GM18505 (cell line): ENCODE measurements at regions not wholly inside any gene's neighbourhood (a gene's known extent, or its start where the extent isn't known, plus 50 kb on each side); places are given as distances from the start of the nearest gene placed in this dataset.
"Not testable (repeated sequence)": the region's sequence is repeated elsewhere in the genome, so short reads cannot be mapped to it uniquely, and the experiment has no call there.

Experiments
- ATAC-seq: cut with Tn5 transposase; IDR thresholded peaks from one replicate; pipeline ENCODE4 v1.9.1; 2021; ENCODE audit not compliant: unreplicated experiment
- POLR2A ChIP-seq: IDR thresholded peaks from 4 replicates; pipeline ENCODE4 v1.6.1; 2011; ENCODE audit warnings: borderline replicate concordance; ENCODE audit not compliant: insufficient read depth, insufficient read length; ENCODE audit errors: extremely low read depth

GRCh38 chr10:7046615-7047014, 364.2 kb downstream of the SFMBT2 start:
- peak; percentile 76 for ATAC-seq
- no peak for TF ChIP-seq POLR2A

- TF ChIP-seq POLR2A = no peak
Observed at GRCh38 chr10:7045891-7046599, 364.8 kb downstream of the SFMBT2 start.

DNA sequence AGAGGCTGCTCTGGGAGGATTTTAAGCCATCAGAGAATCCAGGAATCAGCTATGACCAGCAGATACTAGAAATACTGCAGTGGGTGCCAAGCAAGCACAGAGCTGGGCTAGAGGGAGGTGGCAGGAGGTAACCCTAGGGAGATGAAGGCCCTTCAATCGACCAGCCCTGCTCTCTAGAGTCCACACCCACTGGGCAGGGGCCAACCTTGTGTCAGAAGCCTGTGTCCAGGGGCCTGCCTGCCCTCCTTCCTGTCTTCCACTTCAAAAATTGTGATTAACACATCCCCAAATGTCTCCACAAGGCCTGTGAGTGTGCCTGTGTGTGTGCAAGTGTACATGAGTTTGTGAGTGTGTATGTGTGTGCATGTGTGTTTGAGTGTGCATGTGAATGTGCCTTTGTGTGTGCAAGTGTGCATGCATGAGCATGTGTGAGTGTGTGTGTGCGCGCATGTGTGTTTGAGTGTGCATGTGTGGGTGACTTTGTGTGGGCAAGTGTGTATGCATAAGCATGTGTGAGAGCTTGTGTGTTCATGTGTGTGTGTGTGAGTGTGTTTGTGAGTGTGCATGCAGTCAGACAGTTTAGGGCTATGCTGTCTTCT, 367.7 kb downstream of the SFMBT2 start:
- no peak for TF ChIP-seq POLR2A
- ATAC-seq = no peak

More at GRCh38 chr10:7045891-7046599, 364.8 kb downstream of the SFMBT2 start:
- ATAC-seq = peak; percentile 79

- no peak for TF ChIP-seq POLR2A
- no peak for ATAC-seq
Observed at GRCh38 chr10:7042419-7043054, 368.3 kb downstream of the SFMBT2 start.

GRCh38 chr10:7042000-7042399, 368.8 kb downstream of the SFMBT2 start:
- no peak for TF ChIP-seq POLR2A
- ATAC-seq = no peak

DNA sequence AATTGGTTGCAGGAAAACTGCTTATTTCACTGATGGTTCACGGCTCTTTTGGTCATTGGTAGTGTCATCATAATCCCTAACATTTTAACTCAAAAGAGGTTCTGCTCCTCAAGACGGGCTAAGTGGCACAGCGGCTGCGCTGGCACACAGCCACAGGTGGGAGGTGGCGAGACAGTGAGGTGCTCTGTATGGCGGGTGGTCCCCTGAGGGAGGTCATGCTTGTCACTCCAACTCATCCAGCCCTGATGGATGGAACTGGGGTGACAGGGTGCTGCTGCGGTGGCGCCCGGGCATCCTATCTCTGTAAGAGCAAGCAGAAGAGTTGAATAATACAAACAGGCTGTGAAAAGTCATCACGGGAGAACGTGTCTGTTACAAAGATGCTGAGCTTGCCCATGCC, 370.2 kb downstream of the SFMBT2 start:
- no peak for ATAC-seq
- TF ChIP-seq POLR2A = no peak

DNA sequence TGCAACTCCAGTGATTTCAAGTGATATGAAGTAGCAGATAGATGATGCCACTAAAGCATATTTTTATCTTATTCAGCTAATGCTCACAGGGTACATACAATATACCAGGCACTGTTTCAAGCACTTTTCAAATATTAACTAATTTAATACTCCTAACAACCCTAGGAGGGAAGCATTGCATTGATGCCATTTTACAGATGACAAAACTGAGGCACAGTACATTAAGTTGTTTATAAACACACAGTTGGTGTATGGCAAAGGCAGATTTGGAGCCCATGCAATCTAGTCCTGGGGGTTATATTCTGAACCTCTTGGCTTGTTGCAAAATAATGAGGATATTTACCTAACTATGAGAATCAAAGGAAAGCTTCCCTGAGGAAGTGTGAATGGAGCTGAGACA, 371.0 kb downstream of the SFMBT2 start:
- TF ChIP-seq POLR2A = no peak
- ATAC-seq = no peak

- TF ChIP-seq POLR2A = no peak
- ATAC-seq = no peak
Observed at GRCh38 chr10:7038416-7038815, 372.4 kb downstream of the SFMBT2 start.

DNA sequence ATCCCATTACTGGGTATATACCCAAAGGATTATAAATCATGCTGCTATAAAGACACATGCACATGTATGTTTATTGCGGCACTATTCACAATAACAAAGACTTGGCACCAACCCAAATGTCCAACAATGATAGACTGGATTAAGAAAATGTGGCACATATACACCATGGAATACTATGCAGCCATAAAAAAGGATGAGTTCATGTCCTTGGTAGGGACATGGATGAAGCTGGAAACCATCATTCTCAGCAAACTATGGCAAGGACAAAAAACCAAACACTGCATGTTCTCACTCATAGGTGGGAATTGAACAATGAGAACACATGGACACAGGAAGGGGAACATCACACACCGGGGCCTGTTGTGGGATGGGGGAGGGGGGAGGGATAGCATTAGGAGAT, 373.4 kb downstream of the SFMBT2 start:
- ATAC-seq = not testable (repeated sequence)

DNA sequence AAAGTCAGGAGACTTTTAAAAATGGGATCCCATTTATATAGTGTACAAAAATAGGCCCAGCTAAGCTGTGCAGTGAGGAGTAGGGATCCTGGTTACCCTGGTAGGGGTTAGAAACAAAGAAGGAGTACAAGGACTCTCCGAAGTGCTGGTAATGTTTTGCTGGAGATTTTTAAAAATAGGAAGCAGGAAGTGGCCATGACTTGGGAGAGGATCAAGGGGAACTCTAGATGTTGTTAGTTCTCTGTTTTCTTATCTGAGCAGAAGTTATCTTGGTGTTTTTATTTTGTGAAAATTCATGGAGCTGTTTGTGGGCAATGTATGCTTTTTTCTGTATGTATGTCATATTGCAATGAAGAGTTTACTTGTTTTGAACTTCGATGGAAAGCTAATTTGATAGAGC, 373.9 kb downstream of the SFMBT2 start:
- ATAC-seq = no peak
- TF ChIP-seq POLR2A = no peak

DNA sequence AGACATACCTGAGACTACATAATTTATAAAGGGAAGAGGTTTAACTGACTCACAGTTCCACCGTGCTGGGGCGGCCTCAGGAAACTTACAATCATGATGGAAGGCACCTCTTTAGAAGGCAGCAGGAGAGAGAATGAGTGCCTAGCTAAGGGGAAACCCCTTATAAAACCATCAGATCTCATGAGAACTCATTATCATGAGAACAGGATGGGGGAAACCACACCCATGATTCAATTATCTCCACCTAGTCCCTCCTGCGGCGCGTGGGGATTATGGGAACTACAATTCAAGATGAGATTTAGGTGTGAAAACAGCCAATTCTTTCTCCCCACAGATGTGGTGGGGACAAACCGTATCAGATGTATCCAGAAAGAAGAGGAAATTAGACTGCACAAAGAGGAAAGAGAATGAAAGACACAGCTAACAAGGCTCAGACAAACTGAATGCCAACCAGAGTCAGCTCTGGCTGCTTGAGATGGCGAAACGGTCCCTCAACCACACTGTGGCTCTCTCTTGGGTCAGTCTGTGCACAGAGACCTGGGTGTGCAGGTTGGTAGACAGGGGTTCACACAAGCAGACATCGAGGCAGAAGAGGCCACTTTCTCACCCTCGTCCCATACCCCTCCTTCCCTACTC, 375.6 kb downstream of the SFMBT2 start:
- no peak for TF ChIP-seq POLR2A

GRCh38 chr10:7033031-7033430, 377.8 kb downstream of the SFMBT2 start:
- no peak for TF ChIP-seq POLR2A
- no peak for ATAC-seq

More for the DNA sequence above, 375.6 kb downstream of the SFMBT2 start:
- ATAC-seq = no peak

DNA sequence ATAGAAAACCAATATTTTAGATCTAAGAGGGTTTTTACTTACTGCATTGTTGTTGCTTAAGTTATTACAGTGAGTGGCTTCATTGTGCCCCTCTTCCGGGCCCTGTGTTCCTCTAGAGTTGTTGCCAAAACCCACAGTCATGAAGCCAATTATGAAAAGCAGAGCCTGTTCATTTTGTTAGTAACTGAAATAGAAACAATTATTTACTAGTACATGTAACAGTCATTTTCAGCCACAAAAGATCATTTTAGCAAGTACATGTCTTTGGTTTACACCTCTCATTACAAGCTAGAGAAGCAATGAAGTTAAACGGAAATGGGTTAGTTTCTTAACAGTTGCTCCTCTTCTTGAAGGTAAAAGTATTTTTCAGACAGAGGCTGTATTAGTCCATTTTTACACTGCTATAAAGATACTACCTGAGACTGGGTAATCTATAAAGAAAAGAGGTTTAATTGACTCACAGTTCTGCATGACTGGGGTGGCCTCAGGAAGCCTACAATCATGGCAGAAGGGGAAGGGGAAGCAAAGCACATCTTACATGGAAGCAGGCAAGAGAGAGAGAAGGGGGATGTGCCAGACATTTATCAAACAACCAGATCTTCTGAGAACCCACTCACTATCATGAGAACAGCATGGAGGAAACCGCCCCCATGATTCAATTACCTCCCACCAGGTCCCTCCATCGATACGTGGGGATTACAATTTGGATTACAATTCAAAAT, 380.5 kb downstream of the SFMBT2 start:
- TF ChIP-seq POLR2A = no peak

More for the DNA sequence above, 380.5 kb downstream of the SFMBT2 start:
- no peak for ATAC-seq
